ENCODE measurements at regions not wholly inside any gene's neighbourhood (a gene's known extent, or its start where the extent isn't known, plus 50 kb on each side); places are given as distances from the start of the nearest gene placed in this dataset.
"Not testable (repeated sequence)": the region's sequence is repeated elsewhere in the genome, so short reads cannot be mapped to it uniquely, and the experiment has no call there.

DNA sequence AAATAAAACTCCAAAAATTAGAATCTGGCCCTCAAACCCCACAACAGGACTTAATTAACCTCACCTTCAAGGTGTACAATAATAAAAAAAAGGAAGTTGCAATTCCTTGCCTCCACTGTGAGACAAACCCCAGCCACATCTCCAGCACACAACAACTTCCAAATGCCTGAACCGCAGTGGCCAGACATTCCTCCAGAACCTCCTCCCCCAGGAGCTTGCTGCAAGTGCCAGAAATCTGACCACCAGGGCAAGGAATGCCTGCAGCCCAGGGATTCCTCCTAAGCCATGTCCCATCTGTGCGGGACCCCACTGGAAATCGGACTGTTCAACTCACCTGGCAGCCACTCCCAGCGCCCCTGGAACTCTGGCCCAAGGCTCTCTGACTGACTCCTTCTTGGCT lies 519.0 kb downstream of the IRS2 start:
- RAD21 ChIA-PET (ENCODE audit: low non-redundant PET in 1 of 2, low total read pairs in 2 of 2, uncharacterized antibody in 2 of 2, unreplicated experiment in 2 of 2); intact Hi-C loops (cut with micrococcal nuclease); H3K27me3 ChIP-seq (ENCODE audit: insufficient read depth, low read length): not testable (repeated sequence)

DNA sequence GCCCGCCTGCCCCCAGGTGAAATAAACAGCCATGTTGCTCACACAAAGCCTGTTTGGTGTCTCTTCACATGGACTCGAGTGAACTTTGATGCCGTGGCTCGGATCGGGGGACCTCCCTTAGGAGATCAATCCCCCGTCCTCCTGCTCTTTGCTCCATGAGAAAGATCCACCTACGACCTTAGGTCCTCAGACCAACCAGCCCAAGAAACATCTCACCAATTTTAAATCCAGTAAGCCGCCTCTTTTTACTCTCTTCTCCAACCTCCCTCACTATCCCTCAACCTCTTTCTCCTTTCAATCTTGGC lies 521.0 kb downstream of the IRS2 start:
- Histone ChIP-seq H3K9ac (ENCODE audit: low read length) (peak overlapping the region; percentile 82), H3K4me1 (ENCODE audit: control insufficient read depth in 1 of 2, insufficient read depth in 2 of 2, low read length in 2 of 2) (peaks cover 20 to 46% of the 10 kb centered on the region in 2 experiments), H3K79me2 (ENCODE audit: insufficient read depth, low read length) (peaks cover 42% of the 10 kb centered on the region), H3K4me3 (replicated peaks in 1 of 2; ENCODE audit: low read depth in 1 of 2, low read length in 2 of 2) (peak overlapping the region; percentile 60 to 63), H3K27ac (ENCODE audit: low read depth, low read length) (peak overlapping the region; percentile 79), H3K4me2 (ENCODE audit: low read length) (peak overlapping the region; percentile 77)
- ATAC-seq; DNase-seq (ENCODE audit: low read depth, low spot score); H3K9me2 ChIP-seq (ENCODE audit: insufficient read depth); H2AFZ ChIP-seq (ENCODE audit: low read depth, low read length, poor library complexity, severe bottlenecking); H3K27me3 ChIP-seq (ENCODE audit: insufficient read depth, low read length); CTCF ChIA-PET; RAD21 ChIA-PET (ENCODE audit: low non-redundant PET in 1 of 2, low total read pairs in 2 of 2, uncharacterized antibody in 2 of 2, unreplicated experiment in 2 of 2); intact Hi-C loops (cut with micrococcal nuclease); H4K20me1 ChIP-seq (ENCODE audit: insufficient read depth); POLR2A ChIA-PET; BruUV-seq (replicated peaks); H3K9me3 ChIP-seq (ENCODE audit: control insufficient read depth in 1 of 2, insufficient read depth in 1 of 2, low read depth in 1 of 2, low read length in 2 of 2); H3K36me3 ChIP-seq (ENCODE audit: control insufficient read depth in 1 of 2, insufficient read depth in 2 of 2, low read length in 2 of 2): not testable (repeated sequence)
- TF ChIP-seq POLR2AphosphoS5 (IDR thresholded peaks at IDR 0.05; ENCODE audit: low read depth, low read length) = 0 out of 2 replicates have a peak, but pooled peaks have one; percentile 27

More for the DNA sequence above, 519.0 kb downstream of the IRS2 start:
- Histone ChIP-seq H3K4me3 (replicated peaks in 1 of 2; ENCODE audit: low read depth in 1 of 2, low read length in 2 of 2) (peak overlapping the region; percentile 48 to 55), H3K79me2 (ENCODE audit: insufficient read depth, low read length) (peaks cover 56% of the 10 kb centered on the region), H3K9ac (ENCODE audit: low read length) (peak overlapping the region; percentile 82), H3K4me1 (ENCODE audit: control insufficient read depth in 1 of 2, insufficient read depth in 2 of 2, low read length in 2 of 2) (peaks cover 35 to 49% of the 10 kb centered on the region in 2 experiments), H3K4me2 (ENCODE audit: low read length) (peak overlapping the region; percentile 77), H3K27ac (ENCODE audit: low read depth, low read length) (peak overlapping the region; percentile 74)
- H3K9me2 ChIP-seq (ENCODE audit: insufficient read depth); CTCF ChIA-PET; DNase-seq (ENCODE audit: low read depth, low spot score); H3K36me3 ChIP-seq (ENCODE audit: control insufficient read depth in 1 of 2, insufficient read depth in 2 of 2, low read length in 2 of 2); H3K9me3 ChIP-seq (ENCODE audit: control insufficient read depth in 1 of 2, insufficient read depth in 1 of 2, low read depth in 1 of 2, low read length in 2 of 2); BruUV-seq (replicated peaks); POLR2A ChIA-PET; H4K20me1 ChIP-seq (ENCODE audit: insufficient read depth); ATAC-seq; H2AFZ ChIP-seq (ENCODE audit: low read depth, low read length, poor library complexity, severe bottlenecking): not testable (repeated sequence)
- 0 out of 2 replicates have a peak, but pooled peaks have one; percentile 37 for TF ChIP-seq POLR2AphosphoS5 (IDR thresholded peaks at IDR 0.05; ENCODE audit: low read depth, low read length)

Data from HCT116 (cell line).